K562 (cell line): ENCODE measurements at regions not wholly inside any gene's neighbourhood (a gene's known extent, or its start where the extent isn't known, plus 50 kb on each side); places are given as distances from the start of the nearest gene placed in this dataset.

Experiments used
- ATAC-seq: fragments of 200-7000 bp; cut with Tn5 transposase; 3 replicates; pipeline ENCODE4 v1.9.1; 2020; ENCODE audit warnings: moderate library complexity
- BruUV-seq: library from RNA; stranded (reverse); fragments of 400-500 nt; replicated peaks from 2 replicates; lab custom pipeline; 2021; lab: Mats Ljungman, UMichigan
- CTCF ChIA-PET: fragments of 300-600 bp; formaldehyde crosslinking; extraction: SDS; loops from one replicate; lab custom pipeline; 2021; ENCODE audit warnings: low intra/inter-chr PET ratio; lab: Yijun Ruan, JAX
- POLR2A ChIA-PET: fragments of 300-600, 350-650 bp; sonication (Branson Sonifier 250); formaldehyde crosslinking; extraction: SDS; loops from one replicate; lab custom pipeline; 2021; ENCODE audit warnings: antibody characterized with exemption, inconsistent platforms; lab: Yijun Ruan, JAX
- DNase-seq, 4 experiments: peaks; one replicate each; pipeline versions ENCODE4 v3.0.0 to v3.0.0-alpha.2; 2011 to 2018; ENCODE audit warnings: low spot score in 3 of 4, mixed read lengths in 3 of 4; ENCODE audit errors: extremely low read depth in 1 of 4
- FAIRE-seq: peaks from 2 replicates; lab custom pipeline; 2011; peaks lifted over from hg19 to GRCh38; lab: Jason Lieb, UNC
- H2AFZ ChIP-seq: 2 replicates; pipeline ENCODE4 v1.6.0; 2011; ENCODE audit warnings: low read depth, low read length, control low read depth, inconsistent platforms
- H3K27ac ChIP-seq: fragments of 200-600 bp; 3 replicates; pipeline ENCODE4 v1.8.0; 2011; ENCODE audit warnings: low read depth, mild to moderate bottlenecking, control low read depth, inconsistent platforms, low read length, moderate library complexity, mixed read lengths; ENCODE audit errors: extremely low read depth
- H3K27me3 ChIP-seq, 2 experiments: fragments of 300-600 bp in 1 of 2; 2 replicates in 1 of 2; 3 replicates in 1 of 2; pipeline versions ENCODE4 v1.6.0 to v1.8.0; 2011; ENCODE audit warnings: inconsistent platforms in 2 of 2, low read length in 2 of 2, mild to moderate bottlenecking in 1 of 2, mixed read lengths in 1 of 2, moderate library complexity in 1 of 2; ENCODE audit not compliant: control insufficient read depth in 2 of 2, insufficient read depth in 2 of 2
- H3K36me3 ChIP-seq: fragments of 300-600 bp; 3 replicates; pipeline ENCODE4 v1.8.0; 2011; ENCODE audit warnings: mild to moderate bottlenecking, low read length, inconsistent platforms; ENCODE audit not compliant: control insufficient read depth, insufficient read depth
- H3K4me1 ChIP-seq, 2 experiments: fragments of 200-600 bp in 1 of 2; replicated peaks in 1 of 2; 2 replicates in 1 of 2; 3 replicates in 1 of 2; pipeline versions ENCODE4 v1.5.1 to v1.8.0; 2011; ENCODE audit warnings: inconsistent platforms in 2 of 2, low read length in 2 of 2, mild to moderate bottlenecking in 1 of 2, mixed read lengths in 1 of 2, moderate library complexity in 1 of 2; ENCODE audit not compliant: control insufficient read depth in 2 of 2, insufficient read depth in 2 of 2
- H3K4me2 ChIP-seq: 2 replicates; pipeline ENCODE4 v1.6.1; 2011; ENCODE audit warnings: low read length, control low read depth, inconsistent platforms, mixed read lengths; ENCODE audit not compliant: insufficient read depth
- H3K4me3 ChIP-seq: fragments of 200-600 bp; sonication (generic), shearing (Covaris generic); 2 replicates; pipeline ENCODE4 v1.5.1; 2016; ENCODE audit warnings: control low read depth, inconsistent platforms
- H3K79me2 ChIP-seq: fragments of 200-600 bp; 3 replicates; pipeline ENCODE4 v1.8.0; 2011; ENCODE audit warnings: low read length, inconsistent platforms; ENCODE audit not compliant: control insufficient read depth, insufficient read depth
- H3K9ac ChIP-seq, 2 experiments: 2 replicates each; pipeline versions ENCODE4 v1.6.0 to v1.6.1; 2011; ENCODE audit warnings: low read depth in 2 of 2, low read length in 2 of 2, control low read depth in 1 of 2, inconsistent platforms in 1 of 2, mild to moderate bottlenecking in 1 of 2, mixed read lengths in 1 of 2; ENCODE audit not compliant: insufficient read depth in 1 of 2
- H3K9me1 ChIP-seq: one replicate; pipeline ENCODE4 v1.6.0; 2011; ENCODE audit warnings: inconsistent platforms, mild to moderate bottlenecking, low read length, moderate library complexity; ENCODE audit not compliant: control insufficient read depth, insufficient read depth
- H3K9me3 ChIP-seq: replicated peaks from 2 replicates; pipeline ENCODE4 v1.5.1; 2011; ENCODE audit warnings: low read depth, low read length, inconsistent platforms; ENCODE audit not compliant: control insufficient read depth, insufficient read depth
- H4K20me1 ChIP-seq: replicated peaks from 2 replicates; pipeline ENCODE4 v1.6.1; 2011; ENCODE audit warnings: low read length, inconsistent platforms, mixed read lengths; ENCODE audit not compliant: control insufficient read depth, insufficient read depth
- BRD9 ChIP-seq: fragments of 450-650 bp; IDR thresholded peaks from 2 replicates; pipeline ENCODE4 v1.6.1; 2018; ENCODE audit warnings: low read depth; ENCODE audit not compliant: partially characterized antibody
- MAFF ChIP-seq: IDR thresholded peaks from 2 replicates; pipeline ENCODE4 v1.6.1; 2012; ENCODE audit warnings: low read length, improper control_type of control experiment
- NR2F6 ChIP-seq: fragments of 450-650 bp; formaldehyde crosslinking; IDR thresholded peaks from 2 replicates; pipeline ENCODE4 v1.4.0; 2020; ENCODE audit warnings: mild to moderate bottlenecking
- POLR2AphosphoS2 ChIP-seq: IDR thresholded peaks from 2 replicates; pipeline ENCODE4 v1.6.1; 2012; ENCODE audit warnings: low read length, improper control_type of control experiment
- RAD51 ChIP-seq: fragments of 450-650 bp; IDR thresholded peaks from 2 replicates; pipeline ENCODE4 v1.7.1; 2016; ENCODE audit warnings: low read depth, mild to moderate bottlenecking, borderline replicate concordance
- SMARCE1 ChIP-seq: fragments of 450-650 bp; IDR thresholded peaks from 2 replicates; pipeline ENCODE4 v1.7.1; 2016; ENCODE audit warnings: mild to moderate bottlenecking
- TGIF2 ChIP-seq: sonication (generic); formaldehyde crosslinking; IDR thresholded peaks from 2 replicates; pipeline ENCODE4 v1.8.1; 2022; ENCODE audit warnings: mild to moderate bottlenecking, missing genetic modification reagents, moderate library complexity
- WGBS: fragments of 100-300 bp; shearing (Covaris generic); methylation state at CpG from one replicate; pipeline ENCODE4 v1.1.6; 2016; ENCODE audit warnings: low coverage, mixed read lengths; ENCODE audit not compliant: insufficient coverage; ENCODE audit errors: missing lambda C conversion rate; 5-methylcytosine and 5-hydroxymethylcytosine counted together
- in situ Hi-C: fragments of 300-500 bp; cut with MboI; formaldehyde crosslinking; loops from 4 replicates; pipeline ENCODE4 v1.15.0; 2018; ENCODE audit warnings: inconsistent platforms, mixed read lengths
- intact Hi-C: fragments of 100-400 bp; cut with micrococcal nuclease; formaldehyde crosslinking; loops from 2 replicates; pipeline ENCODE4 v1.14.2; 2022
- TF ChIP-seq, protein P1 (sequence below): fragments of 200-600 bp; sonication (generic); IDR thresholded peaks from one replicate; pipeline ENCODE4 v1.6.1; 2012; ENCODE audit warnings: mild to moderate bottlenecking, low read depth, low read length, inconsistent platforms
- TF ChIP-seq, protein P2 (sequence below): fragments of 250-450 bp; sonication (Bioruptor Pico); IDR thresholded peaks from 2 replicates; pipeline ENCODE4 v1.4.0; 2020; ENCODE audit warnings: borderline replicate concordance
- TF ChIP-seq, protein P3 (sequence below): fragments of 450-650 bp; formaldehyde crosslinking; IDR thresholded peaks from 2 replicates; pipeline ENCODE4 v1.4.0; 2020; ENCODE audit warnings: mild to moderate bottlenecking, moderate library complexity

DNA sequence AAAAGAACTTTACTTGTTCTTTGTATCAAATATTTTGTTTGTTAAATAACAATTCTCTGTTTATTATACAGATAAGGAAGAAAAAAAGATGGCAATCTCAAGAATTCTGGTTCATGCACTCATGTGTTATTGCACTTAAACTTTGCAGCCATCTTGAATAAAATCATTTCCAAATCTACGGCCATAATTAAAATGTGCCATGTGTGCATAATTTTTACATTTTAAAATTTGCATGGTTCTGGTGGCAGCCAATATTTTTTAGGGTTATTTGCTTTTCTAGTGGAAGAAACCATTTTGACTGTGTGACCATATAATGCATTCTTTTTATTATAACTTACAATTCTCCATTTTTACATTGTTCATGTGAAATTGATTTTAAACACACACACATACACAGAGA lies 1518.1 kb upstream of the ZEB2 start:
- 0 out of 2 replicates have a peak overlapping the region, but pooled peaks have one; percentile 8 for H2AFZ ChIP-seq
- no peaks in the 10 kb centered on the region for H3K36me3 ChIP-seq
- BruUV-seq: no TSS peak
- FAIRE-seq: no peak
- no peaks in the 10 kb centered on the region for H3K9me1 ChIP-seq
- H3K4me1 ChIP-seq: no peaks in the 10 kb centered on the region
- H3K4me2 ChIP-seq: no peak overlapping the region
- H3K4me3 ChIP-seq: no peak overlapping the region
- intact Hi-C loops (no loop called here), in situ Hi-C loops (no loop called here)
- DNase-seq: no peak
- H3K9me3 ChIP-seq: no peaks in the 10 kb centered on the region
- ChIA-PET POLR2A (no interaction called here), CTCF (no interaction called here)
- no peak overlapping the region for H3K9ac ChIP-seq
- H3K27me3 ChIP-seq: no peaks in the 10 kb centered on the region
- H3K27ac ChIP-seq: no peak overlapping the region
- H3K79me2 ChIP-seq: no peaks in the 10 kb centered on the region
- 17% methylated on average over 1 of the region's 1 CpG for WGBS
- H4K20me1 ChIP-seq: no peaks in the 10 kb centered on the region
- ATAC-seq: no peak
- TF ChIP-seq RAD51: no peak
- TF ChIP-seq MAFF: peak; percentile 23; the same call in 1 of the 2 replicates
- TF ChIP-seq, protein P1, sequence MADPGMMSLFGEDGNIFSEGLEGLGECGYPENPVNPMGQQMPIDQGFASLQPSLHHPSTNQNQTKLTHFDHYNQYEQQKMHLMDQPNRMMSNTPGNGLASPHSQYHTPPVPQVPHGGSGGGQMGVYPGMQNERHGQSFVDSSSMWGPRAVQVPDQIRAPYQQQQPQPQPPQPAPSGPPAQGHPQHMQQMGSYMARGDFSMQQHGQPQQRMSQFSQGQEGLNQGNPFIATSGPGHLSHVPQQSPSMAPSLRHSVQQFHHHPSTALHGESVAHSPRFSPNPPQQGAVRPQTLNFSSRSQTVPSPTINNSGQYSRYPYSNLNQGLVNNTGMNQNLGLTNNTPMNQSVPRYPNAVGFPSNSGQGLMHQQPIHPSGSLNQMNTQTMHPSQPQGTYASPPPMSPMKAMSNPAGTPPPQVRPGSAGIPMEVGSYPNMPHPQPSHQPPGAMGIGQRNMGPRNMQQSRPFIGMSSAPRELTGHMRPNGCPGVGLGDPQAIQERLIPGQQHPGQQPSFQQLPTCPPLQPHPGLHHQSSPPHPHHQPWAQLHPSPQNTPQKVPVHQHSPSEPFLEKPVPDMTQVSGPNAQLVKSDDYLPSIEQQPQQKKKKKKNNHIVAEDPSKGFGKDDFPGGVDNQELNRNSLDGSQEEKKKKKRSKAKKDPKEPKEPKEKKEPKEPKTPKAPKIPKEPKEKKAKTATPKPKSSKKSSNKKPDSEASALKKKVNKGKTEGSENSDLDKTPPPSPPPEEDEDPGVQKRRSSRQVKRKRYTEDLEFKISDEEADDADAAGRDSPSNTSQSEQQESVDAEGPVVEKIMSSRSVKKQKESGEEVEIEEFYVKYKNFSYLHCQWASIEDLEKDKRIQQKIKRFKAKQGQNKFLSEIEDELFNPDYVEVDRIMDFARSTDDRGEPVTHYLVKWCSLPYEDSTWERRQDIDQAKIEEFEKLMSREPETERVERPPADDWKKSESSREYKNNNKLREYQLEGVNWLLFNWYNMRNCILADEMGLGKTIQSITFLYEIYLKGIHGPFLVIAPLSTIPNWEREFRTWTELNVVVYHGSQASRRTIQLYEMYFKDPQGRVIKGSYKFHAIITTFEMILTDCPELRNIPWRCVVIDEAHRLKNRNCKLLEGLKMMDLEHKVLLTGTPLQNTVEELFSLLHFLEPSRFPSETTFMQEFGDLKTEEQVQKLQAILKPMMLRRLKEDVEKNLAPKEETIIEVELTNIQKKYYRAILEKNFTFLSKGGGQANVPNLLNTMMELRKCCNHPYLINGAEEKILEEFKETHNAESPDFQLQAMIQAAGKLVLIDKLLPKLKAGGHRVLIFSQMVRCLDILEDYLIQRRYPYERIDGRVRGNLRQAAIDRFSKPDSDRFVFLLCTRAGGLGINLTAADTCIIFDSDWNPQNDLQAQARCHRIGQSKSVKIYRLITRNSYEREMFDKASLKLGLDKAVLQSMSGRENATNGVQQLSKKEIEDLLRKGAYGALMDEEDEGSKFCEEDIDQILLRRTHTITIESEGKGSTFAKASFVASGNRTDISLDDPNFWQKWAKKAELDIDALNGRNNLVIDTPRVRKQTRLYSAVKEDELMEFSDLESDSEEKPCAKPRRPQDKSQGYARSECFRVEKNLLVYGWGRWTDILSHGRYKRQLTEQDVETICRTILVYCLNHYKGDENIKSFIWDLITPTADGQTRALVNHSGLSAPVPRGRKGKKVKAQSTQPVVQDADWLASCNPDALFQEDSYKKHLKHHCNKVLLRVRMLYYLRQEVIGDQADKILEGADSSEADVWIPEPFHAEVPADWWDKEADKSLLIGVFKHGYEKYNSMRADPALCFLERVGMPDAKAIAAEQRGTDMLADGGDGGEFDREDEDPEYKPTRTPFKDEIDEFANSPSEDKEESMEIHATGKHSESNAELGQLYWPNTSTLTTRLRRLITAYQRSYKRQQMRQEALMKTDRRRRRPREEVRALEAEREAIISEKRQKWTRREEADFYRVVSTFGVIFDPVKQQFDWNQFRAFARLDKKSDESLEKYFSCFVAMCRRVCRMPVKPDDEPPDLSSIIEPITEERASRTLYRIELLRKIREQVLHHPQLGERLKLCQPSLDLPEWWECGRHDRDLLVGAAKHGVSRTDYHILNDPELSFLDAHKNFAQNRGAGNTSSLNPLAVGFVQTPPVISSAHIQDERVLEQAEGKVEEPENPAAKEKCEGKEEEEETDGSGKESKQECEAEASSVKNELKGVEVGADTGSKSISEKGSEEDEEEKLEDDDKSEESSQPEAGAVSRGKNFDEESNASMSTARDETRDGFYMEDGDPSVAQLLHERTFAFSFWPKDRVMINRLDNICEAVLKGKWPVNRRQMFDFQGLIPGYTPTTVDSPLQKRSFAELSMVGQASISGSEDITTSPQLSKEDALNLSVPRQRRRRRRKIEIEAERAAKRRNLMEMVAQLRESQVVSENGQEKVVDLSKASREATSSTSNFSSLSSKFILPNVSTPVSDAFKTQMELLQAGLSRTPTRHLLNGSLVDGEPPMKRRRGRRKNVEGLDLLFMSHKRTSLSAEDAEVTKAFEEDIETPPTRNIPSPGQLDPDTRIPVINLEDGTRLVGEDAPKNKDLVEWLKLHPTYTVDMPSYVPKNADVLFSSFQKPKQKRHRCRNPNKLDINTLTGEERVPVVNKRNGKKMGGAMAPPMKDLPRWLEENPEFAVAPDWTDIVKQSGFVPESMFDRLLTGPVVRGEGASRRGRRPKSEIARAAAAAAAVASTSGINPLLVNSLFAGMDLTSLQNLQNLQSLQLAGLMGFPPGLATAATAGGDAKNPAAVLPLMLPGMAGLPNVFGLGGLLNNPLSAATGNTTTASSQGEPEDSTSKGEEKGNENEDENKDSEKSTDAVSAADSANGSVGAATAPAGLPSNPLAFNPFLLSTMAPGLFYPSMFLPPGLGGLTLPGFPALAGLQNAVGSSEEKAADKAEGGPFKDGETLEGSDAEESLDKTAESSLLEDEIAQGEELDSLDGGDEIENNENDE: no peak
- no peak for TF ChIP-seq POLR2AphosphoS2
- no peak for TF ChIP-seq SMARCE1
- no peak for TF ChIP-seq BRD9
- TF ChIP-seq, protein P2, sequence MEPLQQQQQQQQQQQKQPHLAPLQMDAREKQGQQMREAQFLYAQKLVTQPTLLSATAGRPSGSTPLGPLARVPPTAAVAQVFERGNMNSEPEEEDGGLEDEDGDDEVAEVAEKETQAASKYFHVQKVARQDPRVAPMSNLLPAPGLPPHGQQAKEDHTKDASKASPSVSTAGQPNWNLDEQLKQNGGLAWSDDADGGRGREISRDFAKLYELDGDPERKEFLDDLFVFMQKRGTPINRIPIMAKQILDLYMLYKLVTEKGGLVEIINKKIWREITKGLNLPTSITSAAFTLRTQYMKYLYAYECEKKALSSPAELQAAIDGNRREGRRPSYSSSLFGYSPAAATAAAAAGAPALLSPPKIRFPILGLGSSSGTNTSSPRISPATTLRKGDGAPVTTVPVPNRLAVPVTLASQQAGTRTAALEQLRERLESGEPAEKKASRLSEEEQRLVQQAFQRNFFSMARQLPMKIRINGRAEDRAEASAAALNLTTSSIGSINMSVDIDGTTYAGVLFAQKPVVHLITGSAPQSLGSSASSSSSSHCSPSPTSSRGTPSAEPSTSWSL (CRISPR knock-in tag): no peak
- TF ChIP-seq, protein P3, sequence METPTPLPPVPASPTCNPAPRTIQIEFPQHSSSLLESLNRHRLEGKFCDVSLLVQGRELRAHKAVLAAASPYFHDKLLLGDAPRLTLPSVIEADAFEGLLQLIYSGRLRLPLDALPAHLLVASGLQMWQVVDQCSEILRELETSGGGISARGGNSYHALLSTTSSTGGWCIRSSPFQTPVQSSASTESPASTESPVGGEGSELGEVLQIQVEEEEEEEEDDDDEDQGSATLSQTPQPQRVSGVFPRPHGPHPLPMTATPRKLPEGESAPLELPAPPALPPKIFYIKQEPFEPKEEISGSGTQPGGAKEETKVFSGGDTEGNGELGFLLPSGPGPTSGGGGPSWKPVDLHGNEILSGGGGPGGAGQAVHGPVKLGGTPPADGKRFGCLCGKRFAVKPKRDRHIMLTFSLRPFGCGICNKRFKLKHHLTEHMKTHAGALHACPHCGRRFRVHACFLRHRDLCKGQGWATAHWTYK (CRISPR knock-in tag): no peak
- no peak for TF ChIP-seq NR2F6 (CRISPR knock-in tag)
- no peak for TF ChIP-seq TGIF2 (CRISPR knock-in tag)
